ENCODE measurements at regions not wholly inside any gene's neighbourhood (a gene's known extent, or its start where the extent isn't known, plus 50 kb on each side); places are given as distances from the start of the nearest gene placed in this dataset.

GRCh38 chr13:44322928-44323327, 50.7 kb upstream of the SERP2 start:
- DNase-seq (ENCODE audit: low read depth, low spot score): no peak

- DNase-seq (ENCODE audit: low read depth, low spot score): no peak
Measured at GRCh38 chr13:44323754-44324153, 49.9 kb upstream of the SERP2 start.

Measured in pulmonary artery endothelial cell (primary cell).